Right lobe of liver (tissue), 4 donors: ENCODE measurements at regions not wholly inside any gene's neighbourhood (a gene's known extent, or its start where the extent isn't known, plus 50 kb on each side); places are given as distances from the start of the nearest gene placed in this dataset.

ENCODE experiments used
- CTCF ChIP-seq, 4 donors: fragments of 200-600 bp in 3 of 4; fragments of 450-650 bp in 1 of 4; IDR thresholded peaks; one replicate each; pipeline versions ENCODE4 v1.5.1 to v1.8.0; 2016 to 2022; ENCODE audit warnings: antibody characterized with exemption in 4 of 4, mild to moderate bottlenecking in 2 of 4
- POLR2A ChIP-seq: fragments of 450-650 bp; IDR thresholded peaks from one replicate; pipeline ENCODE4 v1.6.1; 2017; ENCODE audit warnings: antibody characterized with exemption, mild to moderate bottlenecking
- donor health status: DM: no; HTN: no; CAD: no.
- donor health status: DM: no; HTN: no; CAD: no.
- donor health status: DM: no; HTN: yes; CAD: no.

- no peak for TF ChIP-seq CTCF (IDR thresholded peaks at IDR 0.05)
- TF ChIP-seq POLR2A: no peak
Observed at GRCh38 chr14:66121859-66122258, 364.3 kb upstream of the CCDC196 start.
